ENCODE measurements at regions not wholly inside any gene's neighbourhood (a gene's known extent, or its start where the extent isn't known, plus 50 kb on each side); places are given as distances from the start of the nearest gene placed in this dataset.
"Not testable (repeated sequence)": the region's sequence is repeated elsewhere in the genome, so short reads cannot be mapped to it uniquely, and the experiment has no call there.

DNA sequence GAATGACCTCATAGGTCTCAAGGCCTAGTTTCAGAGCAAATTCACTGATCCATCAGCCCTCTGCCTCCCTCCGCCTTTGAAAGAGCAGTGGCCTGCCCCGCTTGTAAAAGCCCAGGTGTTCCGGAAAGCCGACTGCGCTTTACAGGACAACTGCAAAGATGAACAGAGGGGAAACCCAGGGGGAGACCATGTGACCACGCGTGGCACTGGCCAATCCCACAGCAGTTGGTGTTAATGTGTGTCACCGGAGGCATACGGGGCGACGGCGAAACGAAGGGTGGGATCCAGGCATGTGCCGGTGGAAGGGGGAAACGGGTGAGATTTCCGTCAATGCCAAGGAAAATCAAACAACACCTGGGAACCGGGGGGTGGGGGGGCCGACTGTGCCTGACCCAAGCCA is 684.4 kb upstream of the TPTE start:
- not testable (repeated sequence) for H4K20me1 ChIP-seq (replicated peaks; ENCODE audit: control insufficient read depth, insufficient read depth, low read length)

More for the DNA sequence above, 684.4 kb upstream of the TPTE start:
- FAIRE-seq; H3K36me3 ChIP-seq (ENCODE audit: control insufficient read depth, insufficient read depth, low read length); H3K27me3 ChIP-seq (ENCODE audit: control insufficient read depth in 2 of 2, insufficient read depth in 2 of 2, low read length in 2 of 2); BruUV-seq (replicated peaks); ATAC-seq; H3K9me3 ChIP-seq (replicated peaks; ENCODE audit: control insufficient read depth, insufficient read depth, low read depth, low read length); POLR2A ChIA-PET; intact Hi-C loops (cut with micrococcal nuclease); CTCF ChIA-PET (ENCODE audit: low intra/inter-chr PET ratio); H3K79me2 ChIP-seq (ENCODE audit: control insufficient read depth, insufficient read depth, low read length); H3K9me1 ChIP-seq (ENCODE audit: control insufficient read depth, insufficient read depth, low read length); in situ Hi-C loops (cut with MboI): not testable (repeated sequence)
- H3K27ac ChIP-seq (ENCODE audit: extremely low read depth, low read depth, low read length) = peak overlapping the region; percentile 69; the same call in 2 of the 3 replicates
- H3K4me2 ChIP-seq (ENCODE audit: insufficient read depth, low read length) = peak overlapping the region; percentile 81
- TF ChIP-seq, protein P1, sequence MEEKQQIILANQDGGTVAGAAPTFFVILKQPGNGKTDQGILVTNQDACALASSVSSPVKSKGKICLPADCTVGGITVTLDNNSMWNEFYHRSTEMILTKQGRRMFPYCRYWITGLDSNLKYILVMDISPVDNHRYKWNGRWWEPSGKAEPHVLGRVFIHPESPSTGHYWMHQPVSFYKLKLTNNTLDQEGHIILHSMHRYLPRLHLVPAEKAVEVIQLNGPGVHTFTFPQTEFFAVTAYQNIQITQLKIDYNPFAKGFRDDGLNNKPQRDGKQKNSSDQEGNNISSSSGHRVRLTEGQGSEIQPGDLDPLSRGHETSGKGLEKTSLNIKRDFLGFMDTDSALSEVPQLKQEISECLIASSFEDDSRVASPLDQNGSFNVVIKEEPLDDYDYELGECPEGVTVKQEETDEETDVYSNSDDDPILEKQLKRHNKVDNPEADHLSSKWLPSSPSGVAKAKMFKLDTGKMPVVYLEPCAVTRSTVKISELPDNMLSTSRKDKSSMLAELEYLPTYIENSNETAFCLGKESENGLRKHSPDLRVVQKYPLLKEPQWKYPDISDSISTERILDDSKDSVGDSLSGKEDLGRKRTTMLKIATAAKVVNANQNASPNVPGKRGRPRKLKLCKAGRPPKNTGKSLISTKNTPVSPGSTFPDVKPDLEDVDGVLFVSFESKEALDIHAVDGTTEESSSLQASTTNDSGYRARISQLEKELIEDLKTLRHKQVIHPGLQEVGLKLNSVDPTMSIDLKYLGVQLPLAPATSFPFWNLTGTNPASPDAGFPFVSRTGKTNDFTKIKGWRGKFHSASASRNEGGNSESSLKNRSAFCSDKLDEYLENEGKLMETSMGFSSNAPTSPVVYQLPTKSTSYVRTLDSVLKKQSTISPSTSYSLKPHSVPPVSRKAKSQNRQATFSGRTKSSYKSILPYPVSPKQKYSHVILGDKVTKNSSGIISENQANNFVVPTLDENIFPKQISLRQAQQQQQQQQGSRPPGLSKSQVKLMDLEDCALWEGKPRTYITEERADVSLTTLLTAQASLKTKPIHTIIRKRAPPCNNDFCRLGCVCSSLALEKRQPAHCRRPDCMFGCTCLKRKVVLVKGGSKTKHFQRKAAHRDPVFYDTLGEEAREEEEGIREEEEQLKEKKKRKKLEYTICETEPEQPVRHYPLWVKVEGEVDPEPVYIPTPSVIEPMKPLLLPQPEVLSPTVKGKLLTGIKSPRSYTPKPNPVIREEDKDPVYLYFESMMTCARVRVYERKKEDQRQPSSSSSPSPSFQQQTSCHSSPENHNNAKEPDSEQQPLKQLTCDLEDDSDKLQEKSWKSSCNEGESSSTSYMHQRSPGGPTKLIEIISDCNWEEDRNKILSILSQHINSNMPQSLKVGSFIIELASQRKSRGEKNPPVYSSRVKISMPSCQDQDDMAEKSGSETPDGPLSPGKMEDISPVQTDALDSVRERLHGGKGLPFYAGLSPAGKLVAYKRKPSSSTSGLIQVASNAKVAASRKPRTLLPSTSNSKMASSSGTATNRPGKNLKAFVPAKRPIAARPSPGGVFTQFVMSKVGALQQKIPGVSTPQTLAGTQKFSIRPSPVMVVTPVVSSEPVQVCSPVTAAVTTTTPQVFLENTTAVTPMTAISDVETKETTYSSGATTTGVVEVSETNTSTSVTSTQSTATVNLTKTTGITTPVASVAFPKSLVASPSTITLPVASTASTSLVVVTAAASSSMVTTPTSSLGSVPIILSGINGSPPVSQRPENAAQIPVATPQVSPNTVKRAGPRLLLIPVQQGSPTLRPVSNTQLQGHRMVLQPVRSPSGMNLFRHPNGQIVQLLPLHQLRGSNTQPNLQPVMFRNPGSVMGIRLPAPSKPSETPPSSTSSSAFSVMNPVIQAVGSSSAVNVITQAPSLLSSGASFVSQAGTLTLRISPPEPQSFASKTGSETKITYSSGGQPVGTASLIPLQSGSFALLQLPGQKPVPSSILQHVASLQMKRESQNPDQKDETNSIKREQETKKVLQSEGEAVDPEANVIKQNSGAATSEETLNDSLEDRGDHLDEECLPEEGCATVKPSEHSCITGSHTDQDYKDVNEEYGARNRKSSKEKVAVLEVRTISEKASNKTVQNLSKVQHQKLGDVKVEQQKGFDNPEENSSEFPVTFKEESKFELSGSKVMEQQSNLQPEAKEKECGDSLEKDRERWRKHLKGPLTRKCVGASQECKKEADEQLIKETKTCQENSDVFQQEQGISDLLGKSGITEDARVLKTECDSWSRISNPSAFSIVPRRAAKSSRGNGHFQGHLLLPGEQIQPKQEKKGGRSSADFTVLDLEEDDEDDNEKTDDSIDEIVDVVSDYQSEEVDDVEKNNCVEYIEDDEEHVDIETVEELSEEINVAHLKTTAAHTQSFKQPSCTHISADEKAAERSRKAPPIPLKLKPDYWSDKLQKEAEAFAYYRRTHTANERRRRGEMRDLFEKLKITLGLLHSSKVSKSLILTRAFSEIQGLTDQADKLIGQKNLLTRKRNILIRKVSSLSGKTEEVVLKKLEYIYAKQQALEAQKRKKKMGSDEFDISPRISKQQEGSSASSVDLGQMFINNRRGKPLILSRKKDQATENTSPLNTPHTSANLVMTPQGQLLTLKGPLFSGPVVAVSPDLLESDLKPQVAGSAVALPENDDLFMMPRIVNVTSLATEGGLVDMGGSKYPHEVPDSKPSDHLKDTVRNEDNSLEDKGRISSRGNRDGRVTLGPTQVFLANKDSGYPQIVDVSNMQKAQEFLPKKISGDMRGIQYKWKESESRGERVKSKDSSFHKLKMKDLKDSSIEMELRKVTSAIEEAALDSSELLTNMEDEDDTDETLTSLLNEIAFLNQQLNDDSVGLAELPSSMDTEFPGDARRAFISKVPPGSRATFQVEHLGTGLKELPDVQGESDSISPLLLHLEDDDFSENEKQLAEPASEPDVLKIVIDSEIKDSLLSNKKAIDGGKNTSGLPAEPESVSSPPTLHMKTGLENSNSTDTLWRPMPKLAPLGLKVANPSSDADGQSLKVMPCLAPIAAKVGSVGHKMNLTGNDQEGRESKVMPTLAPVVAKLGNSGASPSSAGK (IDR thresholded peaks at IDR 0.05) = peak; percentile 33; the same call in 1 of the 2 replicates
- TF ChIP-seq, protein P2, sequence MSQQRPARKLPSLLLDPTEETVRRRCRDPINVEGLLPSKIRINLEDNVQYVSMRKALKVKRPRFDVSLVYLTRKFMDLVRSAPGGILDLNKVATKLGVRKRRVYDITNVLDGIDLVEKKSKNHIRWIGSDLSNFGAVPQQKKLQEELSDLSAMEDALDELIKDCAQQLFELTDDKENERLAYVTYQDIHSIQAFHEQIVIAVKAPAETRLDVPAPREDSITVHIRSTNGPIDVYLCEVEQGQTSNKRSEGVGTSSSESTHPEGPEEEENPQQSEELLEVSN (IDR thresholded peaks at IDR 0.05; ENCODE audit: borderline replicate concordance in 1 of 2, extremely low read depth in 1 of 2, insufficient read depth in 1 of 2, insufficient read length in 1 of 2, low read depth in 1 of 2, low read length in 1 of 2, poor library complexity in 1 of 2, severe bottlenecking in 1 of 2) = peak in 1 of 2 experiments; percentile 23
- TF ChIP-seq ATF7 (IDR thresholded peaks at IDR 0.05) = 0 out of 2 replicates have a peak, but pooled peaks have one; percentile 20
- 49% methylated on average over 13 of the region's 18 CpGs for WGBS (ENCODE audit: insufficient coverage, low coverage, missing lambda C conversion rate)
- peak overlapping the region; percentile 47 for H3K4me3 ChIP-seq
- H3K9ac ChIP-seq (ENCODE audit: insufficient read depth in 1 of 2, low read depth in 2 of 2, low read length in 2 of 2) = peak overlapping the region; percentile 32 to 81; a peak in 3 of 4 replicates
- peaks cover 3 to 26% of the 10 kb centered on the region in 2 experiments; a peak in 3 of 5 replicates for H3K4me1 ChIP-seq (replicated peaks in 1 of 2; ENCODE audit: control insufficient read depth in 2 of 2, insufficient read depth in 2 of 2, low read length in 2 of 2)
- peak overlapping the region; percentile 81 for H2AFZ ChIP-seq (ENCODE audit: low read depth, low read length)
- peak in 3 of 4 experiments; percentile 4 to 16 (median 6) for DNase-seq (ENCODE audit: extremely low read depth in 1 of 4, low spot score in 3 of 4)
